ENCODE measurements at regions not wholly inside any gene's neighbourhood (a gene's known extent, or its start where the extent isn't known, plus 50 kb on each side); places are given as distances from the start of the nearest gene placed in this dataset.
"Not testable (repeated sequence)": the region's sequence is repeated elsewhere in the genome, so short reads cannot be mapped to it uniquely, and the experiment has no call there.

- in situ Hi-C loops (cut with HindIII; ENCODE audit: low pct_unique_long_range_greater_than_20kb, low sequenced_read_pairs) = no loop called here
- no peak for TF ChIP-seq JUND (IDR thresholded peaks at IDR 0.05; ENCODE audit: low read depth)
- DNase-seq (ENCODE audit: low read depth in 1 of 2, low spot score in 1 of 2) = no peak
These were observed 104.9 kb downstream of the CHIC2 start for GRCh38 chr4:53959343-53960120.

- no peak for DNase-seq (ENCODE audit: low read depth in 1 of 2, low spot score in 1 of 2)
- in situ Hi-C loops (cut with HindIII; ENCODE audit: low pct_unique_long_range_greater_than_20kb, low sequenced_read_pairs) = no loop called here
- TF ChIP-seq JUND (IDR thresholded peaks at IDR 0.05; ENCODE audit: low read depth) = no peak
These were observed 108.0 kb downstream of the CHIC2 start for GRCh38 chr4:53956454-53956853.

- TF ChIP-seq JUND (IDR thresholded peaks at IDR 0.05; ENCODE audit: low read depth) = no peak
- no peak for DNase-seq (ENCODE audit: low read depth in 1 of 2, low spot score in 1 of 2)
- in situ Hi-C loops (cut with HindIII; ENCODE audit: low pct_unique_long_range_greater_than_20kb, low sequenced_read_pairs) = no loop called here
These were observed 108.4 kb downstream of the CHIC2 start for GRCh38 chr4:53956053-53956452.

GRCh38 chr4:53951414-53951813 is 113.0 kb downstream of the CHIC2 start:
- DNase-seq (ENCODE audit: low read depth in 1 of 2, low spot score in 1 of 2) = no peak
- in situ Hi-C loops (cut with HindIII; ENCODE audit: low pct_unique_long_range_greater_than_20kb, low sequenced_read_pairs) = no loop called here
- no peak for TF ChIP-seq JUND (IDR thresholded peaks at IDR 0.05; ENCODE audit: low read depth)

GRCh38 chr4:53943345-53944085 is 120.9 kb downstream of the CHIC2 start:
- no peak for DNase-seq (ENCODE audit: low read depth in 1 of 2, low spot score in 1 of 2)
- no peak for TF ChIP-seq JUND (IDR thresholded peaks at IDR 0.05; ENCODE audit: low read depth)
- in situ Hi-C loops (cut with HindIII; ENCODE audit: low pct_unique_long_range_greater_than_20kb, low sequenced_read_pairs) = no loop called here

- TF ChIP-seq JUND (IDR thresholded peaks at IDR 0.05; ENCODE audit: low read depth) = no peak
- no peak for DNase-seq (ENCODE audit: low read depth in 1 of 2, low spot score in 1 of 2)
- in situ Hi-C loops (cut with HindIII; ENCODE audit: low pct_unique_long_range_greater_than_20kb, low sequenced_read_pairs) = no loop called here
These were observed 121.7 kb downstream of the CHIC2 start for GRCh38 chr4:53942712-53943111.

- no peak for DNase-seq (ENCODE audit: low read depth in 1 of 2, low spot score in 1 of 2)
- in situ Hi-C loops (cut with HindIII; ENCODE audit: low pct_unique_long_range_greater_than_20kb, low sequenced_read_pairs) = no loop called here
- TF ChIP-seq JUND (IDR thresholded peaks at IDR 0.05; ENCODE audit: low read depth) = no peak
These were observed 123.1 kb downstream of the CHIC2 start for GRCh38 chr4:53941331-53941730.

GRCh38 chr4:53939892-53940291 is 124.5 kb downstream of the CHIC2 start:
- DNase-seq (ENCODE audit: low read depth in 1 of 2, low spot score in 1 of 2); in situ Hi-C loops (cut with HindIII; ENCODE audit: low pct_unique_long_range_greater_than_20kb, low sequenced_read_pairs): not testable (repeated sequence)

GRCh38 chr4:53937918-53938317 is 126.5 kb downstream of the CHIC2 start:
- no peak for TF ChIP-seq JUND (IDR thresholded peaks at IDR 0.05; ENCODE audit: low read depth)
- in situ Hi-C loops (cut with HindIII; ENCODE audit: low pct_unique_long_range_greater_than_20kb, low sequenced_read_pairs) = no loop called here
- no peak for DNase-seq (ENCODE audit: low read depth in 1 of 2, low spot score in 1 of 2)

GRCh38 chr4:53937327-53937726 is 127.1 kb downstream of the CHIC2 start:
- no peak for DNase-seq (ENCODE audit: low read depth in 1 of 2, low spot score in 1 of 2)

GRCh38 chr4:53935780-53936179 is 128.6 kb downstream of the CHIC2 start:
- in situ Hi-C loops (cut with HindIII; ENCODE audit: low pct_unique_long_range_greater_than_20kb, low sequenced_read_pairs) = no loop called here
- no peak for DNase-seq (ENCODE audit: low read depth in 1 of 2, low spot score in 1 of 2)
- no peak for TF ChIP-seq JUND (IDR thresholded peaks at IDR 0.05; ENCODE audit: low read depth)

More at GRCh38 chr4:53937327-53937726, 127.1 kb downstream of the CHIC2 start:
- no peak for TF ChIP-seq JUND (IDR thresholded peaks at IDR 0.05; ENCODE audit: low read depth)
- in situ Hi-C loops (cut with HindIII; ENCODE audit: low pct_unique_long_range_greater_than_20kb, low sequenced_read_pairs) = no loop called here

GRCh38 chr4:53932796-53933610 is 131.4 kb downstream of the CHIC2 start:
- no peak for DNase-seq (ENCODE audit: low read depth in 1 of 2, low spot score in 1 of 2)
- in situ Hi-C loops (cut with HindIII; ENCODE audit: low pct_unique_long_range_greater_than_20kb, low sequenced_read_pairs) = no loop called here
- TF ChIP-seq JUND (IDR thresholded peaks at IDR 0.05; ENCODE audit: low read depth) = no peak
